Ishikawa (cell line): ENCODE measurements at regions not wholly inside any gene's neighbourhood (a gene's known extent, or its start where the extent isn't known, plus 50 kb on each side); places are given as distances from the start of the nearest gene placed in this dataset.

Experiments used
- FOXM1 ChIP-seq: IDR thresholded peaks from 2 replicates; pipeline ENCODE4 v1.6.1; 2012; ENCODE audit warnings: low read depth, borderline replicate concordance
- NFIC ChIP-seq: IDR thresholded peaks from 2 replicates; pipeline ENCODE4 v1.6.1; 2012
- TAF1 ChIP-seq: IDR thresholded peaks from 2 replicates; pipeline ENCODE4 v1.6.1; 2012; ENCODE audit warnings: low read depth, mild to moderate bottlenecking
- YY1 ChIP-seq: IDR thresholded peaks from 2 replicates; pipeline ENCODE4 v1.6.1; 2012; ENCODE audit warnings: low read depth

DNA sequence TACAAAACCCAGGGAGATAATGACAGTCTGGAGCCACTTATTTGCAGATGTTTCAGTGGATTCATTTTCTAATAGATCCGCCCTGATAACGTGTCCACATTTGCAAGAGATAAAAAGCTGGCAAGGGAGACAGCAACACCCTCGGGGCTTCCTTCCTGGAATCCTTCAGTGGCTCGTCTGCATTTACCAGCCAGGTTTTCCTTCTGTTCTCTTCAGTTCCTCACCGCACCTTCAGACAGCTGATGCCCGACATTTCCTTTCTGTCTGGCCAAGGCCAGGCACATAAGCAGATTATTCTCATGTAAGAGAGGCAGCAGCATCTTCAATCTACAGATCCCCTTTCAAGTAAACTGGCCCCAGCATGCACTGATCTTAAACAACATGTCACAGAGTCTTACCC is 56.2 kb upstream of the SPATA12 start:
- no peak for TF ChIP-seq TAF1
- TF ChIP-seq FOXM1, result no peak
- no peak for TF ChIP-seq NFIC
- no peak for TF ChIP-seq YY1
